ENCODE measurements at regions not wholly inside any gene's neighbourhood (a gene's known extent, or its start where the extent isn't known, plus 50 kb on each side); places are given as distances from the start of the nearest gene placed in this dataset.

DNA sequence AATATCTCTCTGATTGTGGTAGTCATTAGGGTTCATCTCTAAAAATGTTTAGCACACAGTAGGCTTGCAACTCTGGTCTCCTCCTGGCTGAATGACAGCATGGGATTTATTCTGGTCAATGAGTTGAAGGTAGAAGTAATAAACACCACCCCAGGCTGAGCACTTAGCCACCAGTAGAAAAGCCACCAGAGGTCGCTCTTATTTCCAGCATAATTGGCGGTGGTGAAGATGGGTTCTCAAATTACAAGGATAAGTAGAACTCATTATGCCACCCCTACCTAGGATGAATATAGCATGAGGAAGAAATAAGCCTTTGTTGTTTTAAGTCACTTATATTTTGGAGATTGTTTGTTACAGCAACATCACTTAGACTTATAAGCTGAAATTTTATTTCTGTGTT is 302.7 kb downstream of the GPM6A start:
- Mint-ChIP-seq H3K27ac (no peak overlapping the region), H3K36me3 (ENCODE audit: insufficient read depth in 2 of 2) (no peaks in the 10 kb centered on the region), H3K4me1 (ENCODE audit: low read depth) (no peaks in the 10 kb centered on the region), H3K4me3 (no peak overlapping the region), H3K9me3 (peaks cover 0 to 5% of the 10 kb centered on the region in 2 donors), H3K27me3 (ENCODE audit: low read depth) (no peaks in the 10 kb centered on the region)
- no peak for DNase-seq
- ATAC-seq (replicated peaks in 1 of 2), result no peak

DNA sequence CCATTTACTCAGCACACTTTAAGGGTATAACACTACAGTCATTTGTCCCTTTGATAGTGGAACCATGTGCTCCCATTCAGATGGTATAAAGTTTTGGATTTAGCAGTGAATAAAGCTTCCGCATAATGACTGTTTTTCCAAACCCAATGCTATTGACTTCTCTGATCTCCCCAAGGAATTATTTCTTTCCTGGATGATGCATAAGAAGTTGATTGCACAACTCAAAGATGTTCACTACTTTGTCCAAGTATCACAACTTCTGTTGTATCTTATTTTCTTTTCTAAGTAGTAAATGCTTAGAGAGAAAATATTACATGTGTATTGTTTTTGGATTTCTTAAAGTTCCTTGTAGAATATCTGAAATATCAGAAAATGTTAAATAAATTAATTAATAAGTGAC is 300.2 kb downstream of the GPM6A start:
- no peaks in the 10 kb centered on the region for H3K4me1 Mint-ChIP-seq (ENCODE audit: low read depth)
- ATAC-seq (replicated peaks in 1 of 2) (no peak), DNase-seq (no peak)
- no peaks in the 10 kb centered on the region for H3K36me3 Mint-ChIP-seq (ENCODE audit: insufficient read depth in 2 of 2)
- H3K27me3 Mint-ChIP-seq (ENCODE audit: low read depth), result no peaks in the 10 kb centered on the region
- H3K27ac Mint-ChIP-seq, result no peak overlapping the region
- no peak overlapping the region for H3K4me3 Mint-ChIP-seq
- H3K9me3 Mint-ChIP-seq, result peaks cover 0 to 5% of the 10 kb centered on the region in 2 donors

- ATAC-seq (replicated peaks in 1 of 2) (no peak), DNase-seq (no peak)
- Mint-ChIP-seq H3K9me3 (peaks cover 0 to 3% of the 10 kb centered on the region in 2 donors), H3K4me1 (ENCODE audit: low read depth) (no peaks in the 10 kb centered on the region), H3K4me3 (no peak overlapping the region), H3K27me3 (ENCODE audit: low read depth) (no peaks in the 10 kb centered on the region), H3K36me3 (ENCODE audit: insufficient read depth in 2 of 2) (no peaks in the 10 kb centered on the region), H3K27ac (no peak overlapping the region)
These were observed 297.9 kb downstream of the GPM6A start for GRCh38 chr4:175514174-175514573.

- Mint-ChIP-seq H3K9me3 (peaks cover 2% of the 10 kb centered on the region in 2 donors), H3K27me3 (ENCODE audit: low read depth) (no peaks in the 10 kb centered on the region), H3K4me1 (ENCODE audit: low read depth) (no peaks in the 10 kb centered on the region), H3K36me3 (ENCODE audit: insufficient read depth in 2 of 2) (no peaks in the 10 kb centered on the region), H3K4me3 (no peak overlapping the region), H3K27ac (no peak overlapping the region)
- DNase-seq (no peak), ATAC-seq (replicated peaks in 1 of 2) (no peak)
These were observed 281.4 kb downstream of the GPM6A start for GRCh38 chr4:175530655-175531054.

- Mint-ChIP-seq H3K27me3 (ENCODE audit: low read depth) (no peaks in the 10 kb centered on the region), H3K4me3 (no peak overlapping the region), H3K36me3 (ENCODE audit: insufficient read depth in 2 of 2) (no peaks in the 10 kb centered on the region), H3K27ac (no peak overlapping the region), H3K4me1 (ENCODE audit: low read depth) (no peaks in the 10 kb centered on the region), H3K9me3 (peaks cover 0 to 2% of the 10 kb centered on the region in 2 donors)
- DNase-seq, result no peak
- no peak for ATAC-seq (replicated peaks in 1 of 2)
These were observed 280.5 kb downstream of the GPM6A start for GRCh38 chr4:175531405-175532091.

DNA sequence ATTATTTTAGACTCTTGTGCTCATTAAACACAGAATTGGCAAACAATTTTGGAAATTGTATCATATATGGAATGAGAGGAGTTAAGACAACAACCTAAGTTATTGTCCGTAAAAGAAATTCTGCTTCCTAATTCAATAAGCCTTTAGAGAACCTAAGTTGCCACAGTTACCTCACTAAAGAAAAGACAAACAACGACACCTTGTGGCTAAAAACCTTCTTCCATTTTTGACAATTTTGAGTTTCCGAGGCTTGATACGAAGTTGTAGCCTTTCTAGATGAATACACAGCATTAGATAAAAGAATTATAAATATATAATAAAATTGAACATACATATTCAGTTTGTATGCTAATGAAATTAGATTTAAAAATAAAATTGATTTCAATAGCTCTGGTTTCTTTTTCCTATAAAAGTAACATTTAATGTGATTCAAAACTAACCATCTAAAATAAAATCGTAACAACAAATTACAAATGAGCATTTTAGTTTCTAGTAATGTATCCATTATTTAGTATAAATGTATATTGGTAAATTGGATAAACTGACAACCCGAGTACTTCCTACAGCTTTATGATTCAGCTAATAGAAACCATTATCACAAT is 275.1 kb downstream of the GPM6A start:
- ATAC-seq (replicated peaks in 1 of 2), result no peak
- H3K36me3 Mint-ChIP-seq (ENCODE audit: insufficient read depth in 2 of 2), result no peaks in the 10 kb centered on the region
- no peak overlapping the region for H3K27ac Mint-ChIP-seq
- no peak overlapping the region for H3K4me3 Mint-ChIP-seq
- DNase-seq, result no peak
- no peaks in the 10 kb centered on the region for H3K27me3 Mint-ChIP-seq (ENCODE audit: low read depth)
- H3K4me1 Mint-ChIP-seq (ENCODE audit: low read depth), result no peaks in the 10 kb centered on the region
- H3K9me3 Mint-ChIP-seq, result peaks cover 2% of the 10 kb centered on the region in 2 donors

DNA sequence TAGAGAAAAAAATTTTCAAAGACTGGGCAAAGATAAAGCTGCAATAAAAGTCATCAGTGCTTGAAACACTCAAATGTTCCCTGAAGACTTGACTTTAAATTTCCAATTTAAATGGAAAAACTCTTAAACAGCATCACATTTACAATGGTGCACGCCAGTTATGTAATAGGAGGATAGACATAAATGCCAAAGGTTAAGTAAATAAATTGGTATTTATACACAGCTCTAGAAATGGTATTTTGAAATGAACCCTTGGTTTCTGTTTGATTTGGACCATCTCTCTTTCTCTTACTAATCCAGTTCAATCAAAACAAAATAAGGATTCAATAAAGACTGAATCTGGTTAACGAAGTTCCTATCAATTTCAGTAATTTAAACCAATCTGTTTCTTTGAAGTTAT is 272.6 kb downstream of the GPM6A start:
- no peaks in the 10 kb centered on the region for H3K36me3 Mint-ChIP-seq (ENCODE audit: insufficient read depth in 2 of 2)

GRCh38 chr4:175540151-175540550 is 271.9 kb downstream of the GPM6A start:
- Mint-ChIP-seq H3K4me3 (no peak overlapping the region), H3K9me3 (peaks cover 0 to 2% of the 10 kb centered on the region in 2 donors), H3K36me3 (ENCODE audit: insufficient read depth in 2 of 2) (no peaks in the 10 kb centered on the region), H3K4me1 (ENCODE audit: low read depth) (no peaks in the 10 kb centered on the region), H3K27ac (no peak overlapping the region), H3K27me3 (ENCODE audit: low read depth) (no peaks in the 10 kb centered on the region)
- no peak for ATAC-seq (replicated peaks in 1 of 2)
- no peak for DNase-seq

More for the DNA sequence above, 272.6 kb downstream of the GPM6A start:
- Mint-ChIP-seq H3K9me3 (peaks cover 0 to 2% of the 10 kb centered on the region in 2 donors), H3K27ac (no peak overlapping the region), H3K4me3 (no peak overlapping the region), H3K27me3 (ENCODE audit: low read depth) (no peaks in the 10 kb centered on the region), H3K4me1 (ENCODE audit: low read depth) (no peaks in the 10 kb centered on the region)
- DNase-seq, result no peak
- ATAC-seq (replicated peaks in 1 of 2), result no peak

DNA sequence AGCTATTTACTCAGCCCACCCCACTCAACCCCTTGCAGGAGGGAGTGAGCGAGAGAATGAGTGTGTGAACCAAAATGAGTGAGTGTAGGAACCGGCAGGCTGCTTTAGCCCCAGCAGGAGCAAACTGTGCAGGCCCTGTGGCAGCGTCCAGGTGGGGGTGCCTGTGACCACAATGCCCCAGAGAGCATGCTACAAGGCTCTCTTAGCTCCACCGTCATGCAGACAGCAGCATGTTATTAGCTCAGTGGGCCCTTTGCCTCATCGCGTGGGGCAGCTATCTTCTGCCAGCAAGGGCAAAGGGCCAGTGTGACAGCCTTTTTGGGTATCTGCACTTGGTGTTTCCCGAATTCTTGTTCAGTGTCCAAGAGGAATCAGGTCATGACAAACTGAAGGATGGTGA is 271.3 kb downstream of the GPM6A start:
- Mint-ChIP-seq H3K27ac (no peak overlapping the region), H3K27me3 (ENCODE audit: low read depth) (no peaks in the 10 kb centered on the region), H3K4me1 (ENCODE audit: low read depth) (no peaks in the 10 kb centered on the region), H3K36me3 (ENCODE audit: insufficient read depth in 2 of 2) (no peaks in the 10 kb centered on the region), H3K4me3 (no peak overlapping the region), H3K9me3 (peaks cover 0 to 2% of the 10 kb centered on the region in 2 donors)
- no peak for DNase-seq
- no peak for ATAC-seq (replicated peaks in 1 of 2)

DNA sequence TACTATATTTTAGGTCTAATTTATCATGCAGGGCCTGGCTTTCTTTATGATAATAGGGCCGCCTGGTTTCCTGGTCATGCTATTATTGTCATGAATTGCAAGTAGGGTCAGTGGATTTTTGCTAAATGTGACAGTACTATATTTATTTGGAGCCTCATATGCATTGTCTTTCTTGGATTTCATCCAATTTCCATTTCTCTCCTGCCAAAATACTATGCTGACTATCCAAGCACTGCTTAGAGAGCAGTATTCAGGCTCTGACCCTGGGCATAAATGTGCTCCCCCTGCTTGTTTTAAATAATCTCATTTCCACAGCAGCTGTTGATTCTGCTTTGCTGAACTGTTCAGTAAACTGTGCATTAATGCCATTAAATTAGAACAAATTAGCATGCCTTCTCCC is 269.3 kb downstream of the GPM6A start:
- no peak overlapping the region for H3K27ac Mint-ChIP-seq
- no peak for DNase-seq
- no peak for ATAC-seq (replicated peaks in 1 of 2)
- H3K27me3 Mint-ChIP-seq (ENCODE audit: low read depth), result no peaks in the 10 kb centered on the region
- no peak overlapping the region for H3K4me3 Mint-ChIP-seq
- no peaks in the 10 kb centered on the region for H3K36me3 Mint-ChIP-seq (ENCODE audit: insufficient read depth in 2 of 2)
- peaks cover 0 to 3% of the 10 kb centered on the region in 2 donors for H3K9me3 Mint-ChIP-seq
- H3K4me1 Mint-ChIP-seq (ENCODE audit: low read depth), result no peaks in the 10 kb centered on the region

DNA sequence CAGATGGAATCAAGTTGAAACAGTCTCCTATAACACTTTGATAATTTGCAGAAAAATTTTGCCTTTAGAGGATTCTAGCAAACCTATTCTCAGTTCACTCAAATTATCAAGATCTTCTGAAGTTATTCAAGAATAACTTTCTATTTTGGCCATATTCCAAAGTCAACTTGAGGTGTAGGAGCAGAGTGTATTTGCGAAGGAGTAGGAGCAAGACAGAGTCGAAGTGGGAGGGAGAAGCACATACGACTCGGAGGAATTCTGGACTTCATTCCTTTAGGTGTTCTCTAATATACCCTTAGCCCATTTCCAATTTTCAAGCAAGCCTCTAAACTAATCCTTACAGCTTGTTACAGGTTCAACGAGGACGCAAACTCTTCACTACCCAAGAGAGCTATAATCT is 252.9 kb downstream of the GPM6A start:
- H3K27ac Mint-ChIP-seq, result no peak overlapping the region
- H3K9me3 Mint-ChIP-seq, result peaks cover 1 to 2% of the 10 kb centered on the region in 2 donors
- no peaks in the 10 kb centered on the region for H3K4me1 Mint-ChIP-seq (ENCODE audit: low read depth)
- DNase-seq, result no peak
- no peaks in the 10 kb centered on the region for H3K27me3 Mint-ChIP-seq (ENCODE audit: low read depth)
- H3K4me3 Mint-ChIP-seq, result no peak overlapping the region
- H3K36me3 Mint-ChIP-seq (ENCODE audit: insufficient read depth in 2 of 2), result no peaks in the 10 kb centered on the region
- ATAC-seq (replicated peaks in 1 of 2), result no peak

- H3K9me3 Mint-ChIP-seq, result peaks cover 1 to 2% of the 10 kb centered on the region in 2 donors
- H3K27me3 Mint-ChIP-seq (ENCODE audit: low read depth), result no peaks in the 10 kb centered on the region
- no peak overlapping the region for H3K27ac Mint-ChIP-seq
- H3K36me3 Mint-ChIP-seq (ENCODE audit: insufficient read depth in 2 of 2), result no peaks in the 10 kb centered on the region
- ATAC-seq (replicated peaks in 1 of 2) (no peak), DNase-seq (no peak)
- no peak overlapping the region for H3K4me3 Mint-ChIP-seq
- no peaks in the 10 kb centered on the region for H3K4me1 Mint-ChIP-seq (ENCODE audit: low read depth)
These were observed 252.5 kb downstream of the GPM6A start for GRCh38 chr4:175559526-175559925.

- no peak overlapping the region for H3K27ac Mint-ChIP-seq
- H3K27me3 Mint-ChIP-seq (ENCODE audit: low read depth), result no peaks in the 10 kb centered on the region
- ATAC-seq (replicated peaks in 1 of 2) (no peak), DNase-seq (no peak)
- H3K9me3 Mint-ChIP-seq, result peaks cover 1 to 2% of the 10 kb centered on the region in 2 donors
- no peak overlapping the region for H3K4me3 Mint-ChIP-seq
- H3K36me3 Mint-ChIP-seq (ENCODE audit: insufficient read depth in 2 of 2), result no peaks in the 10 kb centered on the region
- H3K4me1 Mint-ChIP-seq (ENCODE audit: low read depth), result no peaks in the 10 kb centered on the region
These were observed 251.5 kb downstream of the GPM6A start for GRCh38 chr4:175560604-175561003.

DNA sequence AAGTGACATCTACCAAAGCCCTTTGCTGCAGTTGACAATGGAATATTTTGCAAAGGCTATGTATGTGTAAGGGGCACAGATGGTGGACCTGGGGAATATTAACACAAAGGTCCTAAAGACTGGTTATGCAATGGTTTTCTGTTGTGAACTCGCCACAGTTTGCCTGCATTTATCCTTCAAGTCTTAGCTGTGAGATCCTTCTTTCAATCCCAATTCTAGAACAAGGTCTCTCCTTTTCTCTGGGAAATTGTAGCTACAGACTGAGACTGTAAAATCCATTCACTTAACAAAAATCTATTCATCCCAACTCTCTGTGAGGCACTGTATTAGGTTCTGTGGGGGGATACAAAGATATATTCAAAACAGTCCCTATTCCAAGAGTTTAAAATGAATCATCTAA is 250.4 kb downstream of the GPM6A start:
- peaks cover 1 to 3% of the 10 kb centered on the region in 2 donors for H3K9me3 Mint-ChIP-seq
- no peak for DNase-seq
- no peak overlapping the region for H3K4me3 Mint-ChIP-seq
- H3K4me1 Mint-ChIP-seq (ENCODE audit: low read depth), result no peaks in the 10 kb centered on the region
- no peaks in the 10 kb centered on the region for H3K27me3 Mint-ChIP-seq (ENCODE audit: low read depth)
- no peaks in the 10 kb centered on the region for H3K36me3 Mint-ChIP-seq (ENCODE audit: insufficient read depth in 2 of 2)
- ATAC-seq (replicated peaks in 1 of 2), result no peak
- no peak overlapping the region for H3K27ac Mint-ChIP-seq
